ENCODE measurements at regions not wholly inside any gene's neighbourhood (a gene's known extent, or its start where the extent isn't known, plus 50 kb on each side); places are given as distances from the start of the nearest gene placed in this dataset.

DNA sequence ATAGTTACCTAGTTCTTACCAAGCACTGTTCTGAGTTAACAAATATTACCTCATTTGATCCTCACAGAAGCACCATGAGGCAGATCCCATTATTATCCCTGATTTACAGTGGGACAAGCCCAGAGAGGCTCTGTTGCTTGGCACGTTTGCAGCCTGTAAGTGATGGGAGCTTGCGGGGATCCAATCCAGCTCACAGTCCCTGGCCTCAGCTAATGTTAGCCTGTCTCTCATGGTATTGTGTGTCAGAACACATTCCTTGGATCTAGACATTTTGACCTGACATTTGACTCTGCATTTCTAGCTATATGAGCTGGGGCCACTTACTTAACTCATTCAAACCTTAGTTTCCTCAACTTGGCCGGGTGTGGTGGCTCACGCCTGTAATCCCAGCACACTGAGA is 246.9 kb upstream of the LRTM1 start:
- Histone ChIP-seq H3K4me1 (ENCODE audit: insufficient read depth, low read length) (peaks cover 33% of the 10 kb centered on the region), H3K4me3 (ENCODE audit: insufficient read depth, low read length) (no peak overlapping the region), H3K36me3 (ENCODE audit: insufficient read depth, low read length) (no peaks in the 10 kb centered on the region), H3K27ac (ENCODE audit: low read depth, low read length) (peak overlapping the region; percentile 81), H3K27me3 (ENCODE audit: insufficient read depth, low read length) (no peaks in the 10 kb centered on the region), H4K20me1 (ENCODE audit: insufficient read depth, low read length) (no peaks in the 10 kb centered on the region), H2AFZ (ENCODE audit: low read length) (peak overlapping the region; percentile 27), H3K9me3 (ENCODE audit: low read depth, low read length) (no peaks in the 10 kb centered on the region), H3K79me2 (ENCODE audit: insufficient read depth, low read length) (no peaks in the 10 kb centered on the region), H3K4me2 (ENCODE audit: insufficient read depth, low read length) (no peak overlapping the region)
- TF ChIP-seq, protein P1, sequence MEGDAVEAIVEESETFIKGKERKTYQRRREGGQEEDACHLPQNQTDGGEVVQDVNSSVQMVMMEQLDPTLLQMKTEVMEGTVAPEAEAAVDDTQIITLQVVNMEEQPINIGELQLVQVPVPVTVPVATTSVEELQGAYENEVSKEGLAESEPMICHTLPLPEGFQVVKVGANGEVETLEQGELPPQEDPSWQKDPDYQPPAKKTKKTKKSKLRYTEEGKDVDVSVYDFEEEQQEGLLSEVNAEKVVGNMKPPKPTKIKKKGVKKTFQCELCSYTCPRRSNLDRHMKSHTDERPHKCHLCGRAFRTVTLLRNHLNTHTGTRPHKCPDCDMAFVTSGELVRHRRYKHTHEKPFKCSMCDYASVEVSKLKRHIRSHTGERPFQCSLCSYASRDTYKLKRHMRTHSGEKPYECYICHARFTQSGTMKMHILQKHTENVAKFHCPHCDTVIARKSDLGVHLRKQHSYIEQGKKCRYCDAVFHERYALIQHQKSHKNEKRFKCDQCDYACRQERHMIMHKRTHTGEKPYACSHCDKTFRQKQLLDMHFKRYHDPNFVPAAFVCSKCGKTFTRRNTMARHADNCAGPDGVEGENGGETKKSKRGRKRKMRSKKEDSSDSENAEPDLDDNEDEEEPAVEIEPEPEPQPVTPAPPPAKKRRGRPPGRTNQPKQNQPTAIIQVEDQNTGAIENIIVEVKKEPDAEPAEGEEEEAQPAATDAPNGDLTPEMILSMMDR (IDR thresholded peaks at IDR 0.05; ENCODE audit: extremely low read depth, low read depth, low read length): no peak
- no peak for DNase-seq (ENCODE audit: insufficient read length, low spot score, missing footprints)

DNA sequence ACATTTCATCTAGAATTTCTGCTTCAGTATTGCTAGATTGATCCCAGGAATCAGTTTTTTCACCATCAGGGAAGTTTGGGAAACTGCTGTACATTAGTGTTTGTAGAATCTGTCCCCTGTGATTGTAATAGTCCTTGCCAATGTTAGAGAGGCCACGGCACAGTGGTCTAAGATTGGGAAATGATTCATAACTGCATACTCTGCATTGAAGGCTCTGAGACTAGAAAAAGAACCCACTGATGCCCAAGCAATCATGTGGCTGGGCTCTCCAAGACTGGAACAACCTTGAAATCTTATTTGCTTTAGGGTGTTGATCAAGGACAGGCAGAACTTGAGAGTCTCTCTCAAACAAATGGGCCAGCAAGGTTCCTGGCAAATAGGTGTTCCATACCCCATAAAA is 245.6 kb upstream of the LRTM1 start:
- Histone ChIP-seq H3K4me1 (ENCODE audit: insufficient read depth, low read length) (peaks cover 43% of the 10 kb centered on the region), H3K36me3 (ENCODE audit: insufficient read depth, low read length) (no peaks in the 10 kb centered on the region), H3K4me2 (ENCODE audit: insufficient read depth, low read length) (no peak overlapping the region), H3K27me3 (ENCODE audit: insufficient read depth, low read length) (no peaks in the 10 kb centered on the region), H4K20me1 (ENCODE audit: insufficient read depth, low read length) (no peaks in the 10 kb centered on the region), H3K9me3 (ENCODE audit: low read depth, low read length) (no peaks in the 10 kb centered on the region), H3K27ac (ENCODE audit: low read depth, low read length) (peak overlapping the region; percentile 81), H2AFZ (ENCODE audit: low read length) (peak overlapping the region; percentile 43), H3K79me2 (ENCODE audit: insufficient read depth, low read length) (no peaks in the 10 kb centered on the region), H3K4me3 (ENCODE audit: insufficient read depth, low read length) (no peak overlapping the region)
- no peak for DNase-seq (ENCODE audit: insufficient read length, low spot score, missing footprints)
- TF ChIP-seq, protein P1 (IDR thresholded peaks at IDR 0.05; ENCODE audit: extremely low read depth, low read depth, low read length): no peak

DNA sequence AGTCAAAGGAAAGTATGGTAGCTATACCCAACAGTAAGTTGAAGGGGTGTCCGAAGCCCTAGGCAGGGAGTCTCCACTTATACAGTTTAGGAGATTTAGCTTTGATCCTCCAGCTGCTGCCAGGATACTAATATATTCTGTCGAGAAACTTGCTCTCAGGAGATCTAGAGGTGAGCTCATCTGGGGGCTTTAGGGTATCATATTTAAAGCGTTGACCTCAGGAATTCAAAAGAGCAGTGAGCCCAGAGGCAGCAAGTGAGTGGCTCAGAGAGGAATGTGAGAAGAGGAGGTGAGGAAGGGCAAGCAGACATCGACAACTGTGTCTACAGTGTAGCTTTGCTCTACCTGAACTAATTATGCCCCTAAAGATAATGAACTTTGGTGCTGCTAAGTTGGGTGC is 245.1 kb upstream of the LRTM1 start:
- no peak overlapping the region for H2AFZ ChIP-seq (ENCODE audit: low read length)
- H4K20me1 ChIP-seq (ENCODE audit: insufficient read depth, low read length): no peaks in the 10 kb centered on the region
- H3K4me1 ChIP-seq (ENCODE audit: insufficient read depth, low read length): peaks cover 47% of the 10 kb centered on the region
- TF ChIP-seq, protein P1 (IDR thresholded peaks at IDR 0.05; ENCODE audit: extremely low read depth, low read depth, low read length): no peak
- no peak overlapping the region for H3K4me3 ChIP-seq (ENCODE audit: insufficient read depth, low read length)
- H3K27me3 ChIP-seq (ENCODE audit: insufficient read depth, low read length): no peaks in the 10 kb centered on the region
- H3K36me3 ChIP-seq (ENCODE audit: insufficient read depth, low read length): no peaks in the 10 kb centered on the region
- no peak overlapping the region for H3K4me2 ChIP-seq (ENCODE audit: insufficient read depth, low read length)
- H3K27ac ChIP-seq (ENCODE audit: low read depth, low read length): peak overlapping the region; percentile 81
- DNase-seq (ENCODE audit: insufficient read length, low spot score, missing footprints): no peak
- no peaks in the 10 kb centered on the region for H3K9me3 ChIP-seq (ENCODE audit: low read depth, low read length)
- no peaks in the 10 kb centered on the region for H3K79me2 ChIP-seq (ENCODE audit: insufficient read depth, low read length)

DNA sequence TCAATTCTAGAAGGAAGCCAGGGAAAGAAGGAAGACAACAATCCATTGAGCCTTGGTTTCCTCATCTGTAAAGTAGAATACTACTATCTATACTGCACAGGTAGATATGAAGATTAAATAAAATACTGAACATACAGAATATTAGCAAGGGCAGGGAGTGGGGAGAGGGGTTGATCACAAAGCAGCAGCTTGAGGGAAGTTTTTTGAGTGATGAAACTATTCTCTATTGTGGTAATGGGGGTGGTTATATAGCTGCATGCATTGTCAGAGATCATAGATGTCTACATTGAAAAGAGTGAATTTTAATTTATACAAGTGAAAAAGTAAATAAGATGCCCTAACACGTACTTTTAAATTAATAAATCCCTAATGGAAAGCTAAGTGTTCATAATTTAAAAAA is 242.6 kb upstream of the LRTM1 start:
- H3K27me3 ChIP-seq (ENCODE audit: insufficient read depth, low read length): no peaks in the 10 kb centered on the region
- TF ChIP-seq, protein P1 (IDR thresholded peaks at IDR 0.05; ENCODE audit: extremely low read depth, low read depth, low read length): no peak
- no peaks in the 10 kb centered on the region for H3K9me3 ChIP-seq (ENCODE audit: low read depth, low read length)
- no peak overlapping the region for H2AFZ ChIP-seq (ENCODE audit: low read length)
- no peaks in the 10 kb centered on the region for H4K20me1 ChIP-seq (ENCODE audit: insufficient read depth, low read length)
- no peaks in the 10 kb centered on the region for H3K79me2 ChIP-seq (ENCODE audit: insufficient read depth, low read length)
- H3K4me1 ChIP-seq (ENCODE audit: insufficient read depth, low read length): peaks cover 64% of the 10 kb centered on the region
- H3K4me3 ChIP-seq (ENCODE audit: insufficient read depth, low read length): no peak overlapping the region
- peak overlapping the region; percentile 38 for H3K4me2 ChIP-seq (ENCODE audit: insufficient read depth, low read length)
- no peaks in the 10 kb centered on the region for H3K36me3 ChIP-seq (ENCODE audit: insufficient read depth, low read length)
- H3K27ac ChIP-seq (ENCODE audit: low read depth, low read length): peak overlapping the region; percentile 99
- no peak for DNase-seq (ENCODE audit: insufficient read length, low spot score, missing footprints)
